ENCODE measurements at regions not wholly inside any gene's neighbourhood (a gene's known extent, or its start where the extent isn't known, plus 50 kb on each side); places are given as distances from the start of the nearest gene placed in this dataset.

- TF ChIP-seq ZBTB33 (IDR thresholded peaks at IDR 0.05; ENCODE audit: extremely low read depth, insufficient replicate concordance, low read length) (no peak), MAX (IDR thresholded peaks at IDR 0.05) (no peak), REST (IDR thresholded peaks at IDR 0.05; ENCODE audit: low read depth) (no peak), POLR2A (IDR thresholded peaks at IDR 0.05; ENCODE audit: borderline replicate concordance, extremely low read depth, insufficient read depth, insufficient read length) (no peak)
These were observed 103.6 kb upstream of the MYCBP2 start for GRCh38 chr13:77430377-77430951.
